GM12875 (cell line): ENCODE measurements at regions not wholly inside any gene's neighbourhood (a gene's known extent, or its start where the extent isn't known, plus 50 kb on each side); places are given as distances from the start of the nearest gene placed in this dataset.
"Not testable (repeated sequence)": the region's sequence is repeated elsewhere in the genome, so short reads cannot be mapped to it uniquely, and the experiment has no call there.

Source experiments
- H3K4me3 ChIP-seq: one replicate; pipeline ENCODE4 v1.5.1; 2011; ENCODE audit warnings: low read depth, low read length, control low read depth
- TF ChIP-seq, protein P1 (sequence below): IDR thresholded peaks from 2 replicates; pipeline ENCODE4 v1.5.1; 2011; ENCODE audit warnings: low read depth, mild to moderate bottlenecking, control low read depth, inconsistent platforms, low read length, moderate library complexity, borderline replicate concordance; ENCODE audit not compliant: insufficient read depth

DNA sequence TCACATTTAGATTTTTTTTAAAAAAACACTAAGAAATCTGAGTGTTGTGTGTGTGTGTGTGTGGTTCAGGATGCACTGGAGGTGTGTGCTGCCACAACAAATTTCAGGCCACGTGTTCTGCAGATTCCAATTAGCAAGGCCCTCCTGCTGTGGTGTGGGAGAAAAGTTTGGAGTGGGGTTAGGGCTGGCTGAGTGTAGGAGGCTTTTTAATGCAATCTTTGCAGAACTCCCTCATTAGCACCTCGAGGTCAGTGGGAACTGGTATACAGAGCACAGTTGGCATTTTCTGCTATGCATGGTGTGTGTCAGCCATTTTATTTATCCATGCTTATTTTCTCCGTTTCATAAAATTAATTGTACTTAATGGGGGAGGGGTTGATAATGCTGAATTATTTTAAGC, 187.6 kb downstream of the SOX4 start:
- TF ChIP-seq, protein P1, sequence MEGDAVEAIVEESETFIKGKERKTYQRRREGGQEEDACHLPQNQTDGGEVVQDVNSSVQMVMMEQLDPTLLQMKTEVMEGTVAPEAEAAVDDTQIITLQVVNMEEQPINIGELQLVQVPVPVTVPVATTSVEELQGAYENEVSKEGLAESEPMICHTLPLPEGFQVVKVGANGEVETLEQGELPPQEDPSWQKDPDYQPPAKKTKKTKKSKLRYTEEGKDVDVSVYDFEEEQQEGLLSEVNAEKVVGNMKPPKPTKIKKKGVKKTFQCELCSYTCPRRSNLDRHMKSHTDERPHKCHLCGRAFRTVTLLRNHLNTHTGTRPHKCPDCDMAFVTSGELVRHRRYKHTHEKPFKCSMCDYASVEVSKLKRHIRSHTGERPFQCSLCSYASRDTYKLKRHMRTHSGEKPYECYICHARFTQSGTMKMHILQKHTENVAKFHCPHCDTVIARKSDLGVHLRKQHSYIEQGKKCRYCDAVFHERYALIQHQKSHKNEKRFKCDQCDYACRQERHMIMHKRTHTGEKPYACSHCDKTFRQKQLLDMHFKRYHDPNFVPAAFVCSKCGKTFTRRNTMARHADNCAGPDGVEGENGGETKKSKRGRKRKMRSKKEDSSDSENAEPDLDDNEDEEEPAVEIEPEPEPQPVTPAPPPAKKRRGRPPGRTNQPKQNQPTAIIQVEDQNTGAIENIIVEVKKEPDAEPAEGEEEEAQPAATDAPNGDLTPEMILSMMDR, result no peak
- H3K4me3 ChIP-seq, result no peak overlapping the region

DNA sequence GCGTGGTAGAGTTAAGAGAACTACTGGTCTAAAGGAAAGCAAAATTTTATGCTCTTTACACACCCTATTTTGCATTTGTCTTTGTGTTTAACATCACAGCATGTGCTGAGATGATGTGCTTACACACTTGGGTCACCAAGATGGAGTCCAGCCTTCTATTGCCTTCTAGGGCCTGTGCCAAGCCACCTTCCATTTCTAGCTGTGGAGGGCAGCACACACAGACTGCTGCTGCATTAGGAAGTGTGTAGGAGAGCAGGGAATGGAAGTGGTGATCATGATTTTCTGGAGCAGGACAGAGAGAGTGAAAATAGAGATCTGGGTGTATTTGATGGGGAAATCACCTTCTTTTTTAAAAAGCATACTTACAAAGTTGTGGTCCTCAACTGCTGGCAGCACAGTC, 191.6 kb downstream of the SOX4 start:
- TF ChIP-seq, protein P1, result no peak
- H3K4me3 ChIP-seq, result no peak overlapping the region

DNA sequence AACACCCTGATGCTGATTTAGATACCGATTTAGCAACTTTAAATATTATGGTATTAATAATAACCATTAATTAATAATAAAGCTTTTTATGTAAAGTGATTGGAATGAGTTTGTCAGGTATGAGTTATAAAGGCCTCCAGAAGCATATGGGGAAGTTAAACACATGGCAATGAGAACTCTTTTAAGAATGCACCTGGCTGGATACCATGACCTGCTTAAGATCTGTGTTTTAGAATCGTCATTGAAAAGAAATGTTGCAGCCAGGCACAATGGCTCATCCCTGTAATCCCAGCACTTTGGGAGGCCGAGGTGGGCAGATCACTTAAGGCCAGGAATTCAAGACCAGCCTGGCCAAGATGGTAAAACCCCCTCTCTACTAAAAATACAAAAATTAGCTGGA, 197.5 kb downstream of the SOX4 start:
- no peak overlapping the region for H3K4me3 ChIP-seq
- TF ChIP-seq, protein P1, result no peak

DNA sequence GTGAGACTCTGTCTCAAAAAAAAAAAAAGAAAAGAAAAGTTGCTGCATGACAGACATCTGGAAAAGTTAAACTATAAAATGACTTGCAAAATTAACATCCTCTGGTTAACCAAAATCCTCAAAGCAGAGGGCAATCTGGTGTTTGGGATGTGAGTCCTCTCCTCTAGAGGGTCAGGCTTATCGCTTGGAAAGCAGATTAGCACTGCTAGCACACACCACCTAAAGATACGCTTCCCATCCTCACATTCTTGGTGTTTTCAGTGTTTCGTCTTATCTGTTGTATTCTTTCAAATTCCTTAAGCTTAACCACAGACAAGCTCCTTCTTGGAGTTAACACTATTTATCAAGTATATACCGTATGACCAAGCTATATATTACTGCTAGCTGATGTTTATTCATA, 198.0 kb downstream of the SOX4 start:
- TF ChIP-seq, protein P1, result no peak
- H3K4me3 ChIP-seq, result no peak overlapping the region

DNA sequence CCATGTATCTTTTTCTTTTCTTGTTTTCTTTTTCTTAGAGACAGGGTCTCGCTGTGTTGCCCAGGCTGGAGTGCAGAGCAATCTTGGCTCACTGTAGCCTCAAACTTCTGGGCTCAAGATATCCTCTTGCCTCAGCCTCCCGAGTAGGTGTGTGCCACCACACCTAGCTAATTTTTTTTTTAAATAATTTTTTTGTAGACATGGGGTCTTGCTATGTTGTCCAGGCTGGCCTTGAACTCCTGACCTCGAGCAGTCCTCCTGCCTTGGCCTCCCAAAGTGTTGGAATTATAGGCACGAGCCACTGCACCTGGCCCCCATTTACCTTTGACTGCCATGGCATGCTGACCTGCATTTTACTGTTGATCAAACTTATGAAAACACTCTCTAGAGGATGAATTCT, 198.6 kb downstream of the SOX4 start:
- no peak overlapping the region for H3K4me3 ChIP-seq
- TF ChIP-seq, protein P1, result no peak

DNA sequence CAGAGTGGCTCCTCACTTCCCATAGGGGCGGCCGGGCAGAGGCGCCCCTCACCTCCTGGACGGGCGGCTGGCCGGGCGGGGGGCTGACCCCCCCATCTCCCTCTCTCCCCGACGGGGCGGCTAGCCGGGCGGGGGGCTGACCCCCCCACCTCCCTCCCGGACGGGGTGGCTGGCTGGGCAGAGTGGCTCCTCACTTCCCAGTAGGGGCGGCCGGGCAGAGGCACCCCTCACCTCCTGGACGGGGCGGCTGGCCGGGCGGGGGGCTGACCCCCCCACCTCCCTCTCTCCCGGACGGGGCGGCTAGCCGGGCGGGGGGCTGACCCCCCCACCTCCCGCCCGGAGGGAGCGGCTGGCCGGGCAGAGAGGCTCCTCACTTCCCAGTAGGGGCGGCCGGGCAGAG, 203.4 kb downstream of the SOX4 start:
- H3K4me3 ChIP-seq, result not testable (repeated sequence)

DNA sequence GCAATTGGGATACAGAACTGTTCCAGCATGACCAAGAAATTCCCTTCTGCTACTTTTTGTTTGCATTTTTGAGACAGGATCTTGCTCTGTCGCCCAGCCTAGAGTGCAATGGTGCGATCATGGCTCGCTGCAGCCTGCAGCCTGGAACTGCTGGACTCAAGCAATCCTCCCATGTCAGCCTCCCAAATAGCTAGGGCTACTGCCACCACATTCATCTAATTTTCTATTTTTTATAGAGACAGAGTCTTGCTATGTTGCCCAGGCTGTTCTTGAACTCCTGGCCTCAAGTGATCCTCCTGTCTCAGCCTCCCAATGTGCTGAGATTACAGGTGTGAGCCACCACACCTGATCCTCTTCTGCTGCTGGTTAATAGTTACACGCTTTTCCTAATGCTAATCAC, 204.9 kb downstream of the SOX4 start:
- TF ChIP-seq, protein P1, result no peak

DNA sequence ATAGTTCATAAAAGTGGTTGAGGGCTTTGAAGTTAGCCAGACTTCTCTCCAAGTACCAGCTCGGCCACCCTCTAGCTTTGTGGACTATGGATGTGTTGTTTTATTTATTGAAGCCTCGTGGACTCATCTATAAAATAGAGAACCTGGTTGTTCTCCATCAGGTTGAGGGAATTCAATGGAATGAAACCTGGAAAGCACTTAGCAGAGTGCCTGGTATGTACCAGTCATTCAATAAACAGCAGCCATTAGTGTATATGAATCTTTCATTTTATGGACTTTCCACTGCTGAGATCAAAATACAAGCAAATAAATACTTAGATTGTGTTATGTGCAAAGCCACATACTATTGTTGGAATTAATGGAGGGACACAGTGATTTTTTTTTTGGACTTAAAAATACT, 206.8 kb downstream of the SOX4 start:
- TF ChIP-seq, protein P1, result no peak
- no peak overlapping the region for H3K4me3 ChIP-seq

More for the DNA sequence above, 204.9 kb downstream of the SOX4 start:
- no peak overlapping the region for H3K4me3 ChIP-seq
